ENCODE measurements at regions not wholly inside any gene's neighbourhood (a gene's known extent, or its start where the extent isn't known, plus 50 kb on each side); places are given as distances from the start of the nearest gene placed in this dataset.

DNA sequence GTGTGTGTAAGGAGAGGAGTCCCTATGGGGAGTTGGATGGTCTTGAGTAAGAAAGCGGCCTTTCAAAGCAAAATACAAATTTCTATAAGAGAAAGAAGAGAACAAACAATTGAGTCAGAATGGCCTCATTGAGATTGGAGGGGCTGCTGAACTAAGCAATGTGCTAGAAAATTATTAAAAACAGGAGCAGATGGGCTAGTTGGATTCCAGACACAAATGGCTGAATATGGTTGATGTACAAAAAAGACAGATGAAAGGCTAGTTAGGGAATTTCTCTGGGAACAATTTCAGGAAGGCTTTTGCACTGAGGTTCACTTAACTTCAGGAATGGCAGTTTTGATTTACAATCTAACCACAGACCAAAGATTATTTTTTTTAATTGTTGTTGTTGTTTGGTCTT lies 1806.8 kb upstream of the TENM3 start:
- TF ChIP-seq POLR2A (IDR thresholded peaks at IDR 0.05; ENCODE audit: low read length) (no peak), GATA1 (IDR thresholded peaks at IDR 0.05; ENCODE audit: low read depth, low read length) (no peak)
- DNase-seq = no peak

- no peak for TF ChIP-seq GATA1 (IDR thresholded peaks at IDR 0.05; ENCODE audit: low read depth, low read length)
- no peak for TF ChIP-seq POLR2A (IDR thresholded peaks at IDR 0.05; ENCODE audit: low read length)
- no peak for DNase-seq
Observed at GRCh38 chr4:180437601-180438000, 1805.6 kb upstream of the TENM3 start.

DNA sequence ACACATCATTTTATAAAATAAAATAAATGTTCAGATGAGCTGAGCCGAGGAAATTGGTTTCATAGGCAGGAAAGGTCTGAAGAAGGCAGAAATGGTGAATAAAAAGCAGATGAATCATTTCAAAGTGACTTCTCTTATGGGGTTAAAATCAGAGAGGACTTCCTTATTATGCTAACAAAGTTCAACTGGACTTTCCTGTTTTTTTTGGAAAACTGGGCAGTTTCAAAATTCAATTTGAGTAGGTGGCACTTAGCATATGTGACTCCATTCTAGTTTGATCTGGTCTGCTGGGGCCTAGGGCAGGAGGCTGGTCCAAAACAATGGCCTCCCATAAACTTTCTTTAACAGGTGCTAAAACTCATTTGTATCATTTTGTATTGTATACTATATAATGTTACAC lies 1794.9 kb upstream of the TENM3 start:
- TF ChIP-seq POLR2A (IDR thresholded peaks at IDR 0.05; ENCODE audit: low read length) (no peak), GATA1 (IDR thresholded peaks at IDR 0.05; ENCODE audit: low read depth, low read length) (no peak)
- DNase-seq = no peak

- TF ChIP-seq POLR2A (IDR thresholded peaks at IDR 0.05; ENCODE audit: low read length) = no peak
- no peak for TF ChIP-seq GATA1 (IDR thresholded peaks at IDR 0.05; ENCODE audit: low read depth, low read length)
- peak; percentile 0 to 12 for DNase-seq
Observed at GRCh38 chr4:180449395-180449956, 1793.7 kb upstream of the TENM3 start.

- no peak for DNase-seq
- TF ChIP-seq GATA1 (IDR thresholded peaks at IDR 0.05; ENCODE audit: low read depth, low read length) (no peak), POLR2A (IDR thresholded peaks at IDR 0.05; ENCODE audit: low read length) (no peak)
Observed at GRCh38 chr4:180455226-180455625, 1788.0 kb upstream of the TENM3 start.

DNA sequence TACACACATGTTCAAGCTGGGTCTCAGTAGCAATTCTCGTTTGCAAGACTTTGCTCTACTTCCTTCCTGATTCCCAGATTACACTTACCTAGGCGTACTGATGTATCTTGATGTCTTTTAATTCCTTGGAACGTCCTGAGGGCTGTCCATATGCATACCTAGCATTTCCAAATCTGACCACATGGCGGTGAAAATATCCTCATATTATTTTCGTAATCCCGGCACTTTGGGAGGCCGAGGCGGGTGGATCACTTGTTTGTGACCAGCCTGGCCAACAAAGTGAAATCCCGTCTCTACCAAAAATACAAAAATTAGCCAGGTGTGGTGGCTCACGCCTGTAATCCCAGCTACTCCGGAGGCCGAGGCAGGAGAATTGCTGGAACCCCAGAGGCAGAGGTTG lies 1786.3 kb upstream of the TENM3 start:
- DNase-seq = no peak

DNA sequence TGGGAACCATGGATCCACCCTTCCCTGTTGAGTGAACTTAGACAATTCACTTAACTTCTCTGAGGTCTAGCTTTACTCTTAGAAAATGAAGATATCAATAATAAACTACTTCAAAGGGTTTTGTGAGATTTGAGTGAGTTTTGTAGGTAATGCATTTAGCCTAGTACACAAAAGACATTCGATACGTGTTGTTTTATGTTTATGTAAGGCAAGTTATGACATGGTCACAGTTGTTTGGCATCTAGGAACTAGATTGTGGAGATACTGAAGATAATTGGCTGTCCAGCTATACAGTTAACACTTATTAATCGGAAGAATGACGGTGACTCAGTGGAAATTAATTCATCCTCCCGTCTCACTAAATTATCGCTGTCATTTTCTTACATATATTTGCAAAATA lies 1781.1 kb upstream of the TENM3 start:
- TF ChIP-seq GATA1 (IDR thresholded peaks at IDR 0.05; ENCODE audit: low read depth, low read length) (no peak), POLR2A (IDR thresholded peaks at IDR 0.05; ENCODE audit: low read length) (no peak)
- DNase-seq = no peak

More for the DNA sequence above, 1786.3 kb upstream of the TENM3 start:
- TF ChIP-seq GATA1 (IDR thresholded peaks at IDR 0.05; ENCODE audit: low read depth, low read length) = no peak
- TF ChIP-seq POLR2A (IDR thresholded peaks at IDR 0.05; ENCODE audit: low read length) = no peak

GRCh38 chr4:180465364-180465763 lies 1777.8 kb upstream of the TENM3 start:
- TF ChIP-seq POLR2A (IDR thresholded peaks at IDR 0.05; ENCODE audit: low read length) = no peak
- DNase-seq = no peak

DNA sequence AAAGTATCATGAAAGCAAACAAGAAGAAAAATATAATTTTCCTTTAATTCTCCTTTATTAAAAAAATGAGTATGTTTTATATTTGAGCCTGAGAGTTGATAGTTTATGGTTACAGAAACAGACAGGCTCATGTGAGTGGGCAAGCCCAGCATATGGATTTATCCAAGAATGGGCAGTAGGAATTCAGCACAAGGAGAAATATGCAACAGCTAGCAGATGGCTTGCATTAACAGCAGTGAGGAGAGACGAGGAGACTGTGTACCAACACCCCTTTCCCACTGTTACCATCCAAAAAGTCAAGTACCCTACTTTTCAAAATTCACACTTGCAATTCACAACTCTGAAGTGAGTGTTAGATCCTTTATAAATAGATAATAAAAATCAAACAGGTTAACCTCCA lies 1760.2 kb upstream of the TENM3 start:
- TF ChIP-seq POLR2A (IDR thresholded peaks at IDR 0.05; ENCODE audit: low read length) = no peak
- TF ChIP-seq GATA1 (IDR thresholded peaks at IDR 0.05; ENCODE audit: low read depth, low read length) = no peak
- no peak for DNase-seq

DNA sequence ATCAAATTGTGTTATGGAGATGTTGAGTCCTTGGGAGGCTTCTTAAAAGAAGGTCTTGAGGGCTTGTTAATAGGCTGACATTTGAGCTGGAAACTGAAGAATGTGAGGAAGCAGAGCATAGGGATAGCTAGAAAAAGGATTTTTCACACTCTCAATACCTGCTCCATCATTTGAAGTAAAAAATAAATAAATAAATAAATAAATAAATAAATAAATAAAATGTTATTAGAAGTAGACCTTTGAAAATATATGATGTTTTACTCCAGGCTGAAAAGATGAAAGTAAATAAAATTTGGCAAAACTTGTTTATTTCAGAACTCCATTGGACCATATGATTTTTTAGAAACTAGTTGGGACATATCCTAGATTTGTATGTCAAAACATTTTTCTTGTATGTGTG lies 1757.8 kb upstream of the TENM3 start:
- DNase-seq = no peak
- no peak for TF ChIP-seq POLR2A (IDR thresholded peaks at IDR 0.05; ENCODE audit: low read length)
- no peak for TF ChIP-seq GATA1 (IDR thresholded peaks at IDR 0.05; ENCODE audit: low read depth, low read length)

GRCh38 chr4:180486342-180486741 lies 1756.9 kb upstream of the TENM3 start:
- TF ChIP-seq GATA1 (IDR thresholded peaks at IDR 0.05; ENCODE audit: low read depth, low read length) (no peak), POLR2A (IDR thresholded peaks at IDR 0.05; ENCODE audit: low read length) (no peak)
- no peak for DNase-seq

- TF ChIP-seq GATA1 (IDR thresholded peaks at IDR 0.05; ENCODE audit: low read depth, low read length) (no peak), POLR2A (IDR thresholded peaks at IDR 0.05; ENCODE audit: low read length) (no peak)
- no peak for DNase-seq
Observed at GRCh38 chr4:180489787-180490186, 1753.4 kb upstream of the TENM3 start.

- no peak for DNase-seq
- TF ChIP-seq POLR2A (IDR thresholded peaks at IDR 0.05; ENCODE audit: low read length) (no peak), GATA1 (IDR thresholded peaks at IDR 0.05; ENCODE audit: low read depth, low read length) (no peak)
Observed at GRCh38 chr4:180491210-180491609, 1752.0 kb upstream of the TENM3 start.

- no peak for DNase-seq
- TF ChIP-seq POLR2A (IDR thresholded peaks at IDR 0.05; ENCODE audit: low read length) = no peak
- no peak for TF ChIP-seq GATA1 (IDR thresholded peaks at IDR 0.05; ENCODE audit: low read depth, low read length)
Observed at GRCh38 chr4:180493299-180493698, 1749.9 kb upstream of the TENM3 start.

- TF ChIP-seq GATA1 (IDR thresholded peaks at IDR 0.05; ENCODE audit: low read depth, low read length) (no peak), POLR2A (IDR thresholded peaks at IDR 0.05; ENCODE audit: low read length) (no peak)
- no peak for DNase-seq
Observed at GRCh38 chr4:180500154-180500553, 1743.0 kb upstream of the TENM3 start.

Measured in erythroblast (primary cell).